ENCODE measurements at regions not wholly inside any gene's neighbourhood (a gene's known extent, or its start where the extent isn't known, plus 50 kb on each side); places are given as distances from the start of the nearest gene placed in this dataset.

DNA sequence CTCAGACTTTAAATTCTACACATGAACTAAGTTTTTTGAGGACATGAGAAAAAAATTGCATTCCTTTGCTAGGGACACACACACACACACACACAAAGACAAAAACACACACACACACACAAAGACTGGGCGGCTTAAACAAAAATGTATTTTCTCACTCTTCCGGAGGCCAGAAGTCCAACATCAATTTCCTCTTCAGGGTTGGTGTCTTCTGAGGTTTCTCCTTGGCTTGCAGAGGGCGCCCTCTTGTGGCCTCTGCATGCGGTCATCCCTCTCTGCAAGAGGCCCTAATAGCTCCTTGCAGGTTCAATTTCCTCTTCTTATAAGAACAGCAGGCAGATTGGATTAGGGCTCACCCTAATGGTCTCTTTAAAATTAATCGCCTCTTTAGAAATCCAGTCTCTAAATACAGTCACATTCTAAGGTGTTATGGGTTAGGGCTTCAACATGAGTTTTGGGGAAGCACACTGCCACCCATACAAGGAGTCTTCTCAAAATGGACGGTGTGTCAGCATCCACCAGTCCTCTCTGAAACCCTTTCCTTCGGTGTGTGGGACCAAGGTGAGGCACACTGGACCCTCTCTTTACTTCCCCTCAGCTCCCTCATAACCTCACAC is 61.4 kb downstream of the GPR6 start:
- DNase-seq (ENCODE audit: low read depth, low spot score), result peak; percentile 91
- peak overlapping the region; percentile 27 for H3K4me3 ChIP-seq (ENCODE audit: low read depth, low read length)
- in situ Hi-C loops (cut with HindIII; ENCODE audit: low sequenced_read_pairs), result no loop called here
- TF ChIP-seq, protein P1, sequence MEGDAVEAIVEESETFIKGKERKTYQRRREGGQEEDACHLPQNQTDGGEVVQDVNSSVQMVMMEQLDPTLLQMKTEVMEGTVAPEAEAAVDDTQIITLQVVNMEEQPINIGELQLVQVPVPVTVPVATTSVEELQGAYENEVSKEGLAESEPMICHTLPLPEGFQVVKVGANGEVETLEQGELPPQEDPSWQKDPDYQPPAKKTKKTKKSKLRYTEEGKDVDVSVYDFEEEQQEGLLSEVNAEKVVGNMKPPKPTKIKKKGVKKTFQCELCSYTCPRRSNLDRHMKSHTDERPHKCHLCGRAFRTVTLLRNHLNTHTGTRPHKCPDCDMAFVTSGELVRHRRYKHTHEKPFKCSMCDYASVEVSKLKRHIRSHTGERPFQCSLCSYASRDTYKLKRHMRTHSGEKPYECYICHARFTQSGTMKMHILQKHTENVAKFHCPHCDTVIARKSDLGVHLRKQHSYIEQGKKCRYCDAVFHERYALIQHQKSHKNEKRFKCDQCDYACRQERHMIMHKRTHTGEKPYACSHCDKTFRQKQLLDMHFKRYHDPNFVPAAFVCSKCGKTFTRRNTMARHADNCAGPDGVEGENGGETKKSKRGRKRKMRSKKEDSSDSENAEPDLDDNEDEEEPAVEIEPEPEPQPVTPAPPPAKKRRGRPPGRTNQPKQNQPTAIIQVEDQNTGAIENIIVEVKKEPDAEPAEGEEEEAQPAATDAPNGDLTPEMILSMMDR (IDR thresholded peaks at IDR 0.05; ENCODE audit: low read depth, low read length), result peak; percentile 98

- TF ChIP-seq, protein P1 (IDR thresholded peaks at IDR 0.05; ENCODE audit: low read depth, low read length), result peak; percentile 37
- in situ Hi-C loops (cut with HindIII; ENCODE audit: low sequenced_read_pairs), result no loop called here
- DNase-seq (ENCODE audit: low read depth, low spot score), result peak; percentile 22
- peak overlapping the region; percentile 27 for H3K4me3 ChIP-seq (ENCODE audit: low read depth, low read length)
Observed at GRCh38 chr6:110039981-110040383, 61.9 kb downstream of the GPR6 start.

DNA sequence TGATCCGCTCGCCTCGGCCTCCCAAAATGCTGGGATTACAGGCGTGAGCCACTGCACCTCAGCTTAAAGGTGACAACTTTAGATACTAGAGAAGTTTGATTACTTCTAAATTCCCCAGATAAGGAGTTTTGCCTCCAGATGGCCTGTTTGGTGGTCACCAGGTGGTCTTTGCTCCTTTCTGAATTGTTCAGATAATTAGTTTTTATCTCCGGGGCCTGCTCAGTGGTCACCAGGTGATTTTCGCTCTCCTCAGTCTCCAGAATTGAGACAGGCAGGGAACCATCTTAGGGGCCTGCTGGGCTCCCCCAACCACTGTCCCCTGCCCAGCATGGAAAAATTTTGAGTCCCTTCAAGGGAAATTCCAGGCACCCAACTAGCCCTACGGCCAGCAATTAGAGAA is 62.6 kb downstream of the GPR6 start:
- DNase-seq (ENCODE audit: low read depth, low spot score), result no peak
- in situ Hi-C loops (cut with HindIII; ENCODE audit: low sequenced_read_pairs), result no loop called here
- TF ChIP-seq, protein P1 (IDR thresholded peaks at IDR 0.05; ENCODE audit: low read depth, low read length), result no peak
- no peak overlapping the region for H3K4me3 ChIP-seq (ENCODE audit: low read depth, low read length)

DNA sequence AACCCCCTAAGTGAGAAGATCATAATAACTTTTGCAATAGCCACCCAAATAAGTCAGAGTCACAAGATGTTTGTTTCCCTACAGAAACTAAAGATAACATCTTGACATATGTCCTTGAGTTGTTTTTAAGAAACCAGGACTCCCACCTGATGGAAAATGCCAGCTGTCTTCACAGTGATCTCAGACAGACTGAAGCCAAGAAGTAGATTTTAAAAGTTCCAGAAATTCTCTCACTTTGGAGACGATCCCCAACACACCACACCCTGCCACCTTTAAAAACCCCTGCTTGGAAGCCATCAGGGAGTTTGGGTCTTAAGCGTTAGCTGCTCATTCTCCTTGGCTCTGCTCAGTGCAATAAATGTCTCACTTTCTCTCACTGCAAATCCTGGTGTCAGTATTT is 63.0 kb downstream of the GPR6 start:
- DNase-seq (ENCODE audit: low read depth, low spot score), result no peak
- TF ChIP-seq, protein P1 (IDR thresholded peaks at IDR 0.05; ENCODE audit: low read depth, low read length), result no peak
- in situ Hi-C loops (cut with HindIII; ENCODE audit: low sequenced_read_pairs), result no loop called here
- H3K4me3 ChIP-seq (ENCODE audit: low read depth, low read length), result no peak overlapping the region

DNA sequence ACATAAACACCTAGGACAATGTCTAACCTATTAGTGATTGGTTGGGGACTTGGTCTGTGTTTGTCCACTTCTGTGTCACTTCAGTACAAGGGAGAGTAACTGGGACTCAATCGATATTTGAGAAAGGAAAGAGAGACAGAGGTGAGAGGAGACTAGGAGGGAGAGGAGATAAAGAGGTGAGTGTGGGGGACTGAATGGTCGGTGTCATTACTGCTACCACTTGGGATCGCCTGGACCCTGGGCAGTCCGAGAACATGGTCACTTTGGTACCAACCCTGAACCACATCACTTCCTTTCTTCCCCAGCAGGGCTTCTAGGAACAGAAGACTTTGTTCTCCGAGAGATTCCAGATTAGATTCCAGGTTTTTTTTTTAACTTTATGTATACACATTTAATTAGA is 63.7 kb downstream of the GPR6 start:
- no peak overlapping the region for H3K4me3 ChIP-seq (ENCODE audit: low read depth, low read length)
- in situ Hi-C loops (cut with HindIII; ENCODE audit: low sequenced_read_pairs), result no loop called here
- DNase-seq (ENCODE audit: low read depth, low spot score), result no peak
- TF ChIP-seq, protein P1 (IDR thresholded peaks at IDR 0.05; ENCODE audit: low read depth, low read length), result no peak

- in situ Hi-C loops (cut with HindIII; ENCODE audit: low sequenced_read_pairs), result no loop called here
- TF ChIP-seq, protein P1 (IDR thresholded peaks at IDR 0.05; ENCODE audit: low read depth, low read length), result no peak
- no peak for DNase-seq (ENCODE audit: low read depth, low spot score)
- no peak overlapping the region for H3K4me3 ChIP-seq (ENCODE audit: low read depth, low read length)
Observed at GRCh38 chr6:110042670-110043296, 64.7 kb downstream of the GPR6 start.
